ENCODE measurements at regions not wholly inside any gene's neighbourhood (a gene's known extent, or its start where the extent isn't known, plus 50 kb on each side); places are given as distances from the start of the nearest gene placed in this dataset.

- FAIRE-seq (no peak), DNase-seq (ENCODE audit: low read depth) (no peak)
- Mint-ChIP-seq H3K36me3 (ENCODE audit: low read depth, unreplicated experiment) (peaks cover 4% of the 10 kb centered on the region), H3K9me3 (ENCODE audit: unreplicated experiment) (peaks cover 17% of the 10 kb centered on the region), H3K4me3 (ENCODE audit: unreplicated experiment) (no peak overlapping the region), H3K27ac (ENCODE audit: unreplicated experiment) (no peak overlapping the region), H3K27me3 (ENCODE audit: low read depth, unreplicated experiment) (no peaks in the 10 kb centered on the region), H3K4me1 (ENCODE audit: low read depth, unreplicated experiment) (no peaks in the 10 kb centered on the region)
- no peaks in the 10 kb centered on the region for H3K27me3 ChIP-seq (ENCODE audit: insufficient read depth, low read length)
- no peaks in the 10 kb centered on the region for H4K20me1 ChIP-seq (ENCODE audit: insufficient read depth, low read length)
- peaks cover 21% of the 10 kb centered on the region for H3K9me3 ChIP-seq (ENCODE audit: insufficient read depth, low read depth, low read length)
- H3K27ac ChIP-seq (ENCODE audit: low read depth, low read length) = no peak overlapping the region
- no peak overlapping the region for H2AFZ ChIP-seq (ENCODE audit: low read depth, low read length)
- no peak for TF ChIP-seq CTCF (IDR thresholded peaks at IDR 0.05; ENCODE audit: insufficient read depth, low read depth, low read length)
- no peak for TF ChIP-seq EZH2 (IDR thresholded peaks at IDR 0.05; ENCODE audit: insufficient read depth, low read length)
- no peaks in the 10 kb centered on the region for H3K4me1 ChIP-seq (ENCODE audit: insufficient read depth, low read length)
- no peak overlapping the region for H3K4me2 ChIP-seq (ENCODE audit: low read length)
- H3K36me3 ChIP-seq (ENCODE audit: insufficient read depth, low read length) = no peaks in the 10 kb centered on the region
- H3K4me3 ChIP-seq (ENCODE audit: insufficient read depth, low read depth, low read length) = no peak overlapping the region
- no peaks in the 10 kb centered on the region for H3K79me2 ChIP-seq (ENCODE audit: insufficient read depth, low read length)
- no peak overlapping the region for H3K9ac ChIP-seq (ENCODE audit: low read length)
Measured at GRCh38 chr15:25184356-25185155, 229.8 kb downstream of the SNRPN start.

GRCh38 chr15:25185156-25185710 is 230.4 kb downstream of the SNRPN start:
- H3K79me2 ChIP-seq (ENCODE audit: insufficient read depth, low read length) = no peaks in the 10 kb centered on the region
- H2AFZ ChIP-seq (ENCODE audit: low read depth, low read length) = no peak overlapping the region
- no peaks in the 10 kb centered on the region for H3K27me3 ChIP-seq (ENCODE audit: insufficient read depth, low read length)
- no peaks in the 10 kb centered on the region for H3K36me3 ChIP-seq (ENCODE audit: insufficient read depth, low read length)
- Mint-ChIP-seq H3K36me3 (ENCODE audit: low read depth, unreplicated experiment) (peaks cover 4% of the 10 kb centered on the region), H3K27ac (ENCODE audit: unreplicated experiment) (no peak overlapping the region), H3K9me3 (ENCODE audit: unreplicated experiment) (peaks cover 19% of the 10 kb centered on the region), H3K4me1 (ENCODE audit: low read depth, unreplicated experiment) (no peaks in the 10 kb centered on the region), H3K4me3 (ENCODE audit: unreplicated experiment) (no peak overlapping the region), H3K27me3 (ENCODE audit: low read depth, unreplicated experiment) (no peaks in the 10 kb centered on the region)
- FAIRE-seq = no peak
- no peaks in the 10 kb centered on the region for H4K20me1 ChIP-seq (ENCODE audit: insufficient read depth, low read length)
- peaks cover 21% of the 10 kb centered on the region for H3K9me3 ChIP-seq (ENCODE audit: insufficient read depth, low read depth, low read length)
- TF ChIP-seq CTCF (IDR thresholded peaks at IDR 0.05; ENCODE audit: insufficient read depth, low read depth, low read length) = no peak
- no peak for TF ChIP-seq EZH2 (IDR thresholded peaks at IDR 0.05; ENCODE audit: insufficient read depth, low read length)
- H3K4me3 ChIP-seq (ENCODE audit: insufficient read depth, low read depth, low read length) = no peak overlapping the region
- DNase-seq (ENCODE audit: low read depth) = no peak
- no peak overlapping the region for H3K4me2 ChIP-seq (ENCODE audit: low read length)
- H3K9ac ChIP-seq (ENCODE audit: low read length) = no peak overlapping the region
- no peaks in the 10 kb centered on the region for H3K4me1 ChIP-seq (ENCODE audit: insufficient read depth, low read length)
- no peak overlapping the region for H3K27ac ChIP-seq (ENCODE audit: low read depth, low read length)

GRCh38 chr15:25185791-25186190 is 231.0 kb downstream of the SNRPN start:
- no peak overlapping the region for H2AFZ ChIP-seq (ENCODE audit: low read depth, low read length)
- peaks cover 21% of the 10 kb centered on the region for H3K9me3 ChIP-seq (ENCODE audit: insufficient read depth, low read depth, low read length)
- H3K27ac ChIP-seq (ENCODE audit: low read depth, low read length) = no peak overlapping the region
- no peaks in the 10 kb centered on the region for H3K4me1 Mint-ChIP-seq (ENCODE audit: low read depth, unreplicated experiment)
- no peak overlapping the region for H3K4me3 Mint-ChIP-seq (ENCODE audit: unreplicated experiment)
- no peak overlapping the region for H3K4me3 ChIP-seq (ENCODE audit: insufficient read depth, low read depth, low read length)
- H3K4me2 ChIP-seq (ENCODE audit: low read length) = no peak overlapping the region
- H3K9me3 Mint-ChIP-seq (ENCODE audit: unreplicated experiment) = peaks cover 19% of the 10 kb centered on the region
- no peak overlapping the region for H3K9ac ChIP-seq (ENCODE audit: low read length)
- TF ChIP-seq EZH2 (IDR thresholded peaks at IDR 0.05; ENCODE audit: insufficient read depth, low read length) (no peak), CTCF (IDR thresholded peaks at IDR 0.05; ENCODE audit: insufficient read depth, low read depth, low read length) (no peak)
- DNase-seq (ENCODE audit: low read depth) (no peak), FAIRE-seq (no peak)
- no peaks in the 10 kb centered on the region for H3K27me3 ChIP-seq (ENCODE audit: insufficient read depth, low read length)
- H3K36me3 ChIP-seq (ENCODE audit: insufficient read depth, low read length) = no peaks in the 10 kb centered on the region
- H3K36me3 Mint-ChIP-seq (ENCODE audit: low read depth, unreplicated experiment) = peaks cover 4% of the 10 kb centered on the region
- no peaks in the 10 kb centered on the region for H3K27me3 Mint-ChIP-seq (ENCODE audit: low read depth, unreplicated experiment)
- no peaks in the 10 kb centered on the region for H4K20me1 ChIP-seq (ENCODE audit: insufficient read depth, low read length)
- no peaks in the 10 kb centered on the region for H3K4me1 ChIP-seq (ENCODE audit: insufficient read depth, low read length)
- H3K27ac Mint-ChIP-seq (ENCODE audit: unreplicated experiment) = no peak overlapping the region
- H3K79me2 ChIP-seq (ENCODE audit: insufficient read depth, low read length) = no peaks in the 10 kb centered on the region

Measured in astrocyte (in vitro differentiated cells and primary cell).